Islet of Langerhans (tissue), 1 donor: ENCODE measurements at regions not wholly inside any gene's neighbourhood (a gene's known extent, or its start where the extent isn't known, plus 50 kb on each side); places are given as distances from the start of the nearest gene placed in this dataset.
"Not testable (repeated sequence)": the region's sequence is repeated elsewhere in the genome, so short reads cannot be mapped to it uniquely, and the experiment has no call there.

Experiments
- FAIRE-seq: peaks from one replicate; lab custom pipeline; 2011; peaks lifted over from hg19 to GRCh38; lab: Jason Lieb, UNC

DNA sequence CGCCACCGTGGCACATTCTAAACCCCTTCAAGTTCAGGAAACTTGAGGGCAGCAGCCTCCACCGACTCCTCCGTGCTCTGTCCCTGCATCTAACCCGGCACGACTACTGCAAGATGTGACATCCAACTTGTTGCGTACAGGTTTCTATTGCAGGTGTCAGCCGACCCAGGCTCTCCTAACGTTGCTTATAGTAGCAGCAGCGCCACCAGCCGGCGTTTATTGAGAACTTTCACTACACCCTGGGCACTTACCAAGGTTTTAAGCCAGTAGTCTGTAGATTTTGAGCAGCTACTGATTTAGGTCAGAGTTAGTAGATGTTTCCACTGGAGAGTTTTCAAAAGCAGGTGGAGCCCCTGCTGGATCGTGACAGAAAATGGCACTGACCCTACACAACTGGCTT lies 200.6 kb upstream of the PRKX start:
- FAIRE-seq = not testable (repeated sequence)

- not testable (repeated sequence) for FAIRE-seq
Observed at GRCh38 chrX:3911012-3911411, 197.6 kb upstream of the PRKX start.

DNA sequence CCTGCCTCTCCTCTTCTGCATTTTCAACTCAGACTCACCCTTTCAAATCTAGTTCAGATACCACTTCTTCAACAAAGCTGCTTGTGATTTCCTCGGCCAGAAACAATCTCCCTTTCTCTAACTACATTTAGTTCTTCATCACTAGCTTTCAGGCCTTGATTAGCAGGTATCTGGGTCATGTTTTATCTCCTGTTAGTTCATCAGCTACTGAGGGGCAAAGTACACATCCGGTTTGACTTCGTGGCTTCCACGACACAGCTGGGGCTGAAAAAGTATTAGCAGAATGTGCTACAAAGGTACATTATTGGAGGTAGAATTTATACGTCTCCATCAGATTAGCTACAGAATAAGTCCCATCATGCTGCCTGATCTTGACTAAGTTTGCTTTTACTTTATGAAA lies 197.2 kb upstream of the PRKX start:
- not testable (repeated sequence) for FAIRE-seq

DNA sequence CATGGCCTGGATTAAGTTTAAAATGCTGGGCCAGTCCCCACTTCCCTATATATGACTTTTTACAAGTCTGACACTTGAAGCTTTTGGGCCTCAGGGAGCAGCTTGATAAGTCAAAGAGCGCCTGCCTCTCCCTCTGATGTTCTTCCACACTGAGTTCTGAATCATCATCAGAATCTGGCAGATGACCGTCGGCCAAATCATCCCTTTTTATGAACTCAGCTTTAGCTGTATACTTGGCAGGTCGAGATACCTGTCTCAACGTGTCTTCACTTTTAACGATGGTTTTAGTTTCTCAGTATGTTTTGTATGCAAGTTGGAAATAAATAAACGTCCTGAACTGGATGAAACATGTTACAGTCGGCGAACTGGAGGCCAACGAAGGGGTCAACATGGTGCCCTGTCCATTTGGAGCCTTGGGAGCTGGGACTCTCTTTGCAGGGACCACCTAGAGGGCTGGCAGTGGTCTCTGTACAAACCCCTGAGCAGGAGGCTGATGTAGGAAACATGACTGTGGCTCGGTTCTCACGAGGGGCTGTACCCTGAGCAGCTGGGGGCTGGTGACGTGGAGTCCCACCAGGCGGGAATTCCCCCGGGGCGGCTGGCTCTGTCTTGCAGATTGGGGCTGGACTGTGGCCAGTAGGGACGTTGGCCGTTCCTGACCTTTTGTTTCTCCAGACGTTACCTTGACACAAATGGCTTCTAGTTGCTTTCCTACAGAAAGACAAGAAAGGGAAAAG lies 192.2 kb upstream of the PRKX start:
- not testable (repeated sequence) for FAIRE-seq

- not testable (repeated sequence) for FAIRE-seq
Observed at GRCh38 chrX:3902222-3902621, 188.8 kb upstream of the PRKX start.

DNA sequence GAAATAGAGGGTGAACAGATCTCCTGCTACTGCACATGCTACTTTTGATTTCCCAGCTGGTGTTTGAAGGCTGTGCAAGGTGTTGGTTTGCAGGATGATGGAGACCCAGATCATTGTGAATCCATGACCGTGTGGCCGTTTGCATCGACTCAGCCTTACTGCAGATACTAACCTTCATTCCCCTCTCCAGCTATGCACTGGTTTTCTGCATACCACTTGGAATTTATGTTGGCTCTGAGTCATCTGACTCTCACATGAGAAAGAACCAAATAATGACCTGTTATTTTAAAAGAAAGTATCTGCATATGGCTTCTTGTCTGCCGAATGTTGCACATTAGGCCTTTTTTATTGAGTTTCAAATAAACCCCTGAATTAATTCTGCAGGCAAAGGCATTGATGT lies 183.3 kb upstream of the PRKX start:
- not testable (repeated sequence) for FAIRE-seq

- FAIRE-seq = not testable (repeated sequence)
Observed at GRCh38 chrX:3882553-3882920, 169.1 kb upstream of the PRKX start.

GRCh38 chrX:3881898-3882552 lies 168.6 kb upstream of the PRKX start:
- FAIRE-seq = not testable (repeated sequence)

DNA sequence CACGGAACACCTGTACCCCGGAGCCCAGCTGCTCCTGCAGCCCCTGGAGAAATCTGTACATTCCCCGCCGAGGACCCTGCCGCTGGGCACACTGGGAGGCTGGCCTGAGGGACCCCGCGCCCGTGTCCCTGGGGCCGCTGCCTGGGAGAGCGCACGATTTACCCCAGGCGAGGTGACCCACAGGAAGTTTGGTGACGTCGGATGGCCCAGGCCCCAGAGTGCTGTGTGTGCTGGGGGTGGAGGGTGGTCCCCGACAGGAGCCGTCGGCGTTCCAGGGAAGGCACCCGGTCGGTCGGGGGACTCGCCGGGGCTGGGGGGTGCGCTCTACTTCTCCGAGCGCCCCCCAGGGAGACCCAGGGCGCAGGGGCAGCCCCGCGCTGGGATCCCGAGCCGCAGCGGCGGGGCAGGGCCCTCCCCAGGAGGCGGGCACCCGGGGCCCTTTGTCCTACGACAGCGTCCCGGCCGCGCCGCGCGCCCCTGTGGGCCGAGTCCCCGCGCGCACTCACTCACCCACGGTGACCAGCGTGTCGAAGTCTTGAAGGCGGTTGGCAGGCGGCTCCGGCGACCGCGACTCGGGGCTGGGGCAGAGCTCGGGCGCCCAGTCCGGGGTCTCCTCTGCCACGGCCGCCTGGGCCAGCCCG lies 167.9 kb upstream of the PRKX start:
- not testable (repeated sequence) for FAIRE-seq

- FAIRE-seq = not testable (repeated sequence)
Observed at GRCh38 chrX:3876393-3876792, 162.9 kb upstream of the PRKX start.

DNA sequence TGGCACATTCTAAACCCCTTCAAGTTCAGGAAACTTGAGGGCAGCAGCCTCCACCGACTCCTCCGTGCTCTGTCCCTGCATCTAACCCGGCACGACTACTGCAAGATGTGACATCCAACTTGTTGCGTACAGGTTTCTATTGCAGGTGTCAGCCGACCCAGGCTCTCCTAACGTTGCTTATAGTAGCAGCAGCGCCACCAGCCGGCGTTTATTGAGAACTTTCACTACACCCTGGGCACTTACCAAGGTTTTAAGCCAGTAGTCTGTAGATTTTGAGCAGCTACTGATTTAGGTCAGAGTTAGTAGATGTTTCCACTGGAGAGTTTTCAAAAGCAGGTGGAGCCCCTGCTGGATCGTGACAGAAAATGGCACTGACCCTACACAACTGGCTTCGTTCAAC lies 162.2 kb upstream of the PRKX start:
- not testable (repeated sequence) for FAIRE-seq

DNA sequence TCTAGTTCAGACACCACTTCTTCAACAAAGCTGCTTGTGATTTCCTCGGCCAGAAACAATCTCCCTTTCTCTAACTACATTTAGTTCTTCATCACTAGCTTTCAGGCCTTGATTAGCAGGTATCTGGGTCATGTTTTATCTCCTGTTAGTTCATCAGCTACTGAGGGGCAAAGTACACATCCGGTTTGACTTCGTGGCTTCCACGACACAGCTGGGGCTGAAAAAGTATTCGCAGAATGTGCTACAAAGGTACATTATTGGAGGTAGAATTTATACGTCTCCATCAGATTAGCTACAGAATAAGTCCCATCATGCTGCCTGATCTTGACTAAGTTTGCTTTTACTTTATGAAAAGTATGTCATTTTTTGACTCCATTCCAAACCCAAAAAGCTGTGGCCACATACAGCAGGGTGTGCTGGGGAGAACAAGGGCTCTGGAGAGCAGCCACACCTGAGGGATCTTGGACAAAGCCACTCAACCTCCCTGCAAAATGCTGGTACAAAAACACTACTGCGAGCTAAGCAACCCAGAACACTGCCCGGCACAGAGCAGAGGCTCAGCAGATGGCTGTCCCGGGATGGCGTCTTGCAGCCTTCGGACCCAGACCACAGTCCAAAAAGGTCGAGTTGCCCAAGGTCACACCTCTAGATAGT lies 158.9 kb upstream of the PRKX start:
- not testable (repeated sequence) for FAIRE-seq

- not testable (repeated sequence) for FAIRE-seq
Observed at GRCh38 chrX:3867067-3867831, 153.8 kb upstream of the PRKX start.

GRCh38 chrX:3858332-3858731 lies 144.9 kb upstream of the PRKX start:
- FAIRE-seq = not testable (repeated sequence)

DNA sequence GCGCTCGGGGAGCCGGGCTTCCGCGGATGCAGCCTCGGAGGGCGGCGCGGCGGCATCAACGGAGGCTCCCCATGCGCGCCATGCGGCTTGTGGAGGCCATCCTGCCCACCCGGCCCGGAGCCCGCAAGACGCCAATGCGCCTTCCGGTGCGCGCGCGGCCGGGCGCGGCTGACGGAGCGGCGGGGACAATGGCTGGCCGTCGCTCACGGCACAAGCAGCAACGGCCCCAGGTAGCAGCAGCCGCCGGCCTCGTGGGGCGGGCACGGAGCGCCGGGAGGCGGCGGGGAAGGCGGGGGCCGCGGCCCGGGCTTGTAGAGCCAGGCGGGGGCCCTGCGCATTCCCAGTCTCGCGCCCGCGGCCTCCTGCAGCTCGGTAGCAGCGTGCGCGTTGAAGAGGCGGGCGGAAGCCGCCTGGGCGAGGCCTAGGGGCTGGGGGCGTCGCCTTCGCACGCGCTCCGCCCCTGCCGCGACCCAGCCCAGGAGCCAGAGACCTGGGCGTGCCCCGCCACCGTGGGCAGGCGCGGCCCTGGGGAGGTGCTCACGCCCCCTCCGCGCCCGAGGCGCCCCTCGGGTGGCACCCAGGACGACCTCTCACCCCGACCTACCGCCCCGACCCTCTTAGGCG lies 130.2 kb upstream of the PRKX start:
- not testable (repeated sequence) for FAIRE-seq

GRCh38 chrX:3842822-3843521 lies 129.5 kb upstream of the PRKX start:
- FAIRE-seq = not testable (repeated sequence)

DNA sequence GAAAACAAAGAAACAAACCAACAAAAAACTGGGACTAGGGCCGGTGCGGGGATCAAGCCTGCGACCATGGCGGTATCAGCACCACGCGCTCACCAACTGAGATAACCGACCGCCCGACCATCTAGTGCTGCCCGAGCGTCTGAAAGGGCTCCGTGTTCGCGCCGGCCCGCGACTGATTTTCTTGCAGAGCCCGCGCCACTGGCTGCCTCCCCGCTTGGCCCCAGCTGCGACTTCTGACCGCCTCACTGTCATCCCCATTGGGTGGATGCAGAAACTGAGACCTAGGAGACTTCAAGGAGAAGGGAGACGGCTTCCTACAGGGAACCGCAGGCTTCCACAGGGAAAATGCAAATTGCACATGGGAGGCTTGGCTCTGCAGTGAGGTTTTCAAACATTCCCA lies 125.3 kb upstream of the PRKX start:
- not testable (repeated sequence) for FAIRE-seq

DNA sequence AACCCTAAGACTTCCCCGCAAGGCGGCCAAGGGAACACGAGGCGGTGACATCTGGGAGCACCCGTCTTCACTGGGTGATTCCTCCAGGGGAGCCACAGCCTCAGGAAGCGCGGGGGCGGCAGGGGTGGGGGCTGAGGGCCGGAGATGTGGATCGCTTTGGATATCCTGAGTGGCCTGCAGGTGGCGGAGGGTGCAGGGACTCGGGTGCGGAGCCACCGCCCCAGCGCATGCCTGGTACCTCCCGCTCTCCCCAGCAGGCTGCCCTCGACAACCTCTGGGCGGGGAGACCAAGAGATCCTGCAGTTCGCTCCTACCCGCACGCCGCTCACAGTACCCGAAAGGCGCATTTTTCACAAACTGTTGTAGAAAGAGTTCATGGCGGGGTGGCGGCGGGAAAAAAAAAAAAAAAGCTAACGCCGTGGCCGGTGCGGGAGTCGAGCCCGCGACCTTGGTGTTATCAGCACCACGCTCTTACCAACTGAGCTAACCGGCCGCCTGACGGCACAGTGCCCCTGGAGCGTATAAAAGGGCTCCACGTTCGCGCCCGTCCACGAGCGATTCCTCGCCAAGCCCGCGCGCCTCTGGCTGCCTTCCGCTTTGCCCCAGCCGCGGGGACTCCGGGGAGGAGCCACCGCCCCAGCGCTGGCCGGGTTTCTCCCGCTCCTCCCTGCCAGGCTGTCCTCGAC lies 124.7 kb upstream of the PRKX start:
- not testable (repeated sequence) for FAIRE-seq

DNA sequence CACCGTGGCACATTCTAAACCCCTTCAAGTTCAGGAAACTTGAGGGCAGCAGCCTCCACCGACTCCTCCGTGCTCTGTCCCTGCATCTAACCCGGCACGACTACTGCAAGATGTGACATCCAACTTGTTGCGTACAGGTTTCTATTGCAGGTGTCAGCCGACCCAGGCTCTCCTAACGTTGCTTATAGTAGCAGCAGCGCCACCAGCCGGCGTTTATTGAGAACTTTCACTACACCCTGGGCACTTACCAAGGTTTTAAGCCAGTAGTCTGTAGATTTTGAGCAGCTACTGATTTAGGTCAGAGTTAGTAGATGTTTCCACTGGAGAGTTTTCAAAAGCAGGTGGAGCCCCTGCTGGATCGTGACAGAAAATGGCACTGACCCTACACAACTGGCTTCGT lies 123.8 kb upstream of the PRKX start:
- FAIRE-seq = not testable (repeated sequence)
